Astrocyte (in vitro differentiated cells and primary cell): ENCODE measurements at regions not wholly inside any gene's neighbourhood (a gene's known extent, or its start where the extent isn't known, plus 50 kb on each side); places are given as distances from the start of the nearest gene placed in this dataset.

Experiments used
- EZH2 ChIP-seq: IDR thresholded peaks from 2 replicates; pipeline ENCODE4 v1.6.1; 2012; ENCODE audit warnings: mild to moderate bottlenecking, low read length, inconsistent platforms; ENCODE audit not compliant: insufficient read depth
- TF ChIP-seq, protein P1 (sequence below): IDR thresholded peaks from 2 replicates; pipeline ENCODE4 v1.5.1; 2011; ENCODE audit warnings: low read depth, mild to moderate bottlenecking, inconsistent platforms, low read length, moderate library complexity; ENCODE audit not compliant: insufficient read depth

DNA sequence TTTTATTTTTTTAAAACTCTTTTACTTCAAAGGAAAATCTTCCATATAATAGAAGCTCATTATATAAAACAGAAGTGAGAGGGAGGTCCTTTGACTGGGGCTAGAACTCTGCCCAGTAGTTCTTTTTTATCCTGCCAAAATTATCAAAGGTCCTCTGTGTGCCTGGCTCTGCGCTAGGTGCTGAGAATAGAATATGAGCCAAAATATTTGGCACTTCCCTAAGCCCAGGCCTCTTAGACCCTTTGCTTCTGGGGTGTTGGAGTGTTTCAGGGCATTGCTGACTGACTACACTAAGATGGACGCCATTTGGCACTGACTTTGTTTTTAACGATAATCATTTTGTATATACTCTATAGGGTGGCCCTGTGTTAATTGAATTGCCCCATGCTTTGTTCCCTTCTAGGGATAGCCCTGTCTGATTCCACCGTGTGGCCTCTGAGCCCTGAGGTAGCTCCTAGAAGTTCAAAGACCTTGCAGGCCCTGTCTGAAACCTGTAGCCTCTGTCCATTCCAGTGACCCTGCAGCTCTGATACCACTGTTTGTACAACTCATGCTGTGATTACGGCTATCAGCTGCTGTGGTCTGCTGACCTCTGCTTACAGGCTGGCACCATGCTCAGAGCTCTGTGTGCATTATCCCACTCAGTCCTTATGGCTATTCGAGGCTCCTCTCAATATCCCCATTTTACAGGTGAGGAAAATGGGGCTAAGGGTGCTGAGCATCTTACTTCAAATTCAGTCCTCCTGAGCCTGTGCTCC is 84.3 kb upstream of the SHB start:
- TF ChIP-seq, protein P1, sequence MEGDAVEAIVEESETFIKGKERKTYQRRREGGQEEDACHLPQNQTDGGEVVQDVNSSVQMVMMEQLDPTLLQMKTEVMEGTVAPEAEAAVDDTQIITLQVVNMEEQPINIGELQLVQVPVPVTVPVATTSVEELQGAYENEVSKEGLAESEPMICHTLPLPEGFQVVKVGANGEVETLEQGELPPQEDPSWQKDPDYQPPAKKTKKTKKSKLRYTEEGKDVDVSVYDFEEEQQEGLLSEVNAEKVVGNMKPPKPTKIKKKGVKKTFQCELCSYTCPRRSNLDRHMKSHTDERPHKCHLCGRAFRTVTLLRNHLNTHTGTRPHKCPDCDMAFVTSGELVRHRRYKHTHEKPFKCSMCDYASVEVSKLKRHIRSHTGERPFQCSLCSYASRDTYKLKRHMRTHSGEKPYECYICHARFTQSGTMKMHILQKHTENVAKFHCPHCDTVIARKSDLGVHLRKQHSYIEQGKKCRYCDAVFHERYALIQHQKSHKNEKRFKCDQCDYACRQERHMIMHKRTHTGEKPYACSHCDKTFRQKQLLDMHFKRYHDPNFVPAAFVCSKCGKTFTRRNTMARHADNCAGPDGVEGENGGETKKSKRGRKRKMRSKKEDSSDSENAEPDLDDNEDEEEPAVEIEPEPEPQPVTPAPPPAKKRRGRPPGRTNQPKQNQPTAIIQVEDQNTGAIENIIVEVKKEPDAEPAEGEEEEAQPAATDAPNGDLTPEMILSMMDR = no peak
- TF ChIP-seq EZH2 = no peak
